Esophagus muscularis mucosa (tissue), 4 donors: ENCODE measurements at regions not wholly inside any gene's neighbourhood (a gene's known extent, or its start where the extent isn't known, plus 50 kb on each side); places are given as distances from the start of the nearest gene placed in this dataset.

Source experiments
- DNase-seq: peaks from one replicate; pipeline ENCODE4 v3.0.0-alpha.2; 2017; ENCODE audit errors: extremely low spot score
- H3K27ac ChIP-seq, 4 donors: fragments of 200-600 bp; sonication (generic); replicated peaks in 1 of 4; 1 replicate in 3 of 4; 2 replicates in 1 of 4; pipeline ENCODE4 v1.5.1; 2016 to 2019; ENCODE audit warnings: mild to moderate bottlenecking in 1 of 4
- H3K27me3 ChIP-seq, 4 donors: fragments of 200-600 bp; sonication (generic); one replicate each; pipeline versions ENCODE4 v1.5.1 to v1.6.0; 2016 to 2019
- H3K36me3 ChIP-seq, 4 donors: fragments of 200-600 bp; sonication (generic); one replicate each; pipeline ENCODE4 v1.5.1; 2016 to 2019
- H3K4me1 ChIP-seq, 4 donors: fragments of 200-600 bp; sonication (generic); one replicate each; pipeline ENCODE4 v1.5.1; 2016 to 2019
- H3K4me3 ChIP-seq, 4 donors: fragments of 200-600 bp; sonication (generic); 1 replicate in 2 of 4; 2 replicates in 2 of 4; pipeline ENCODE4 v1.5.1; 2016 to 2019; ENCODE audit warnings: mild to moderate bottlenecking in 4 of 4, moderate library complexity in 1 of 4
- H3K9me3 ChIP-seq, 4 donors: fragments of 200-600 bp; sonication (generic); 1 replicate in 3 of 4; 2 replicates in 1 of 4; pipeline ENCODE4 v1.5.1; 2016 to 2019
- EP300 ChIP-seq: sonication (generic); formaldehyde crosslinking; IDR thresholded peaks from one replicate; pipeline ENCODE4 v1.6.1; 2017; ENCODE audit warnings: antibody characterized with exemption
- POLR2A ChIP-seq: fragments of 450-650 bp; IDR thresholded peaks from one replicate; pipeline ENCODE4 v1.6.1; 2017; ENCODE audit warnings: antibody characterized with exemption, moderate library complexity, mild to moderate bottlenecking, low read depth
- POLR2AphosphoS5 ChIP-seq, 2 donors: sonication (generic); formaldehyde crosslinking; IDR thresholded peaks; one replicate each; pipeline ENCODE4 v1.6.1; 2017; ENCODE audit warnings: antibody characterized with exemption in 2 of 2
- WGBS: methylation state at CpG from one replicate; pipeline ENCODE4 v1.1.5; 2018; 5-methylcytosine and 5-hydroxymethylcytosine counted together
- intact Hi-C: fragments of 100-400 bp; cut with DNase I; formaldehyde crosslinking; loops from one replicate; pipeline ENCODE4 v1.15.1; 2023
- TF ChIP-seq, protein P1 (sequence below), 3 experiments: fragments of 200-600 bp in 2 of 3; fragments of 450-650 bp in 1 of 3; sonication (generic) in 2 of 3; IDR thresholded peaks; one replicate each; pipeline ENCODE4 v1.5.1; 2017 to 2019; ENCODE audit warnings: antibody characterized with exemption in 3 of 3, mild to moderate bottlenecking in 2 of 3, moderate library complexity in 1 of 3

- TF ChIP-seq EP300 (no peak), POLR2A (no peak), POLR2AphosphoS5 (IDR thresholded peaks at IDR 0.05) (no peak)
- TF ChIP-seq, protein P1, sequence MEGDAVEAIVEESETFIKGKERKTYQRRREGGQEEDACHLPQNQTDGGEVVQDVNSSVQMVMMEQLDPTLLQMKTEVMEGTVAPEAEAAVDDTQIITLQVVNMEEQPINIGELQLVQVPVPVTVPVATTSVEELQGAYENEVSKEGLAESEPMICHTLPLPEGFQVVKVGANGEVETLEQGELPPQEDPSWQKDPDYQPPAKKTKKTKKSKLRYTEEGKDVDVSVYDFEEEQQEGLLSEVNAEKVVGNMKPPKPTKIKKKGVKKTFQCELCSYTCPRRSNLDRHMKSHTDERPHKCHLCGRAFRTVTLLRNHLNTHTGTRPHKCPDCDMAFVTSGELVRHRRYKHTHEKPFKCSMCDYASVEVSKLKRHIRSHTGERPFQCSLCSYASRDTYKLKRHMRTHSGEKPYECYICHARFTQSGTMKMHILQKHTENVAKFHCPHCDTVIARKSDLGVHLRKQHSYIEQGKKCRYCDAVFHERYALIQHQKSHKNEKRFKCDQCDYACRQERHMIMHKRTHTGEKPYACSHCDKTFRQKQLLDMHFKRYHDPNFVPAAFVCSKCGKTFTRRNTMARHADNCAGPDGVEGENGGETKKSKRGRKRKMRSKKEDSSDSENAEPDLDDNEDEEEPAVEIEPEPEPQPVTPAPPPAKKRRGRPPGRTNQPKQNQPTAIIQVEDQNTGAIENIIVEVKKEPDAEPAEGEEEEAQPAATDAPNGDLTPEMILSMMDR (IDR thresholded peaks at IDR 0.05): no peak
- Histone ChIP-seq H3K27ac (no peak overlapping the region), H3K4me3 (no peak overlapping the region), H3K9me3 (no peaks in the 10 kb centered on the region), H3K36me3 (peaks cover 0 to 10% (median 0%) of the 10 kb centered on the region in 4 donors), H3K27me3 (no peaks in the 10 kb centered on the region), H3K4me1 (peaks cover 3 to 12% (median 6%) of the 10 kb centered on the region in 4 donors)
- WGBS: 90% methylated on average over 18 of the region's 27 CpGs
- intact Hi-C loops: no loop called here
- no peak for DNase-seq
Measured at GRCh38 chr14:38838049-38838978, 264.7 kb downstream of the SEC23A start.

DNA sequence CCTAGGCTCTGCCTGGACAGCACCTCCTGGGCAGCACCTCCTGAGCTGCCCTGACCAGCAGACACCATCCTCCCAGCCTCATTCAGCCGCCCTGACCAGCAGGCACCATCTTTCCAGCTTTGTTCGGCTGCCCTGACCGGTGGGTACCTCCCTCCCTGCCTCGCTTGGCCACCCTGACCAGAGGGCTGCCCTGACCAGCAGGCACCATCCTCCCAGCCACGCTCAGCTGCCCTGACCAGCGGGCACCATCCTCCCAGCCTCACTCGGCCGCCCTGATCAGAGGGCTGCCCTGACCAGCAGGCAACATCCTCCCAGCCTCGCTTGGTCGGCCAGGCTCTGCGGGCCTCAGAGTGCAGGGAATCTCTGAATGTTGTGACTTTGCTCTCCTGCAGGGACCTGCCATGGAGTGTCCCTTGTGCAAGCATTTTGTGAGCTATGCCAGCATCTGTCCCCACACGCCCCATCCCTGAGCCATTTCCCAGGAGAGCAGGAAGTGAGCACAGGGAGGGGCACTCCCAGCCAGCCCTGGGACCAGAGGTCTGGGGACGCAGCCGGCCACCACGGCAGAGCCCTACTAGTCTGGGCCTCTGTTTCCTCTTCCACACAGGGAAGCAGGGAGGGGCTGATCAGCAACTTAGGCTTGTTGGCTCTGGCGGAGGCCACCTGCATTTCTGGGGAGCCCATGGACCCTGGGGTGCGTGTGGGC is 265.5 kb downstream of the SEC23A start:
- WGBS: 94% methylated on average over 3 of the region's 17 CpGs
- Histone ChIP-seq H3K9me3 (no peaks in the 10 kb centered on the region), H3K36me3 (peaks cover 0 to 10% (median 0%) of the 10 kb centered on the region in 4 donors), H3K27ac (no peak overlapping the region), H3K4me3 (no peak overlapping the region), H3K4me1 (peaks cover 3 to 12% (median 6%) of the 10 kb centered on the region in 4 donors), H3K27me3 (no peaks in the 10 kb centered on the region)
- no peak for TF ChIP-seq EP300
- TF ChIP-seq, protein P1 (IDR thresholded peaks at IDR 0.05): no peak
- no peak for TF ChIP-seq POLR2A
- TF ChIP-seq POLR2AphosphoS5 (IDR thresholded peaks at IDR 0.05): no peak
- intact Hi-C loops: no loop called here
- no peak for DNase-seq

DNA sequence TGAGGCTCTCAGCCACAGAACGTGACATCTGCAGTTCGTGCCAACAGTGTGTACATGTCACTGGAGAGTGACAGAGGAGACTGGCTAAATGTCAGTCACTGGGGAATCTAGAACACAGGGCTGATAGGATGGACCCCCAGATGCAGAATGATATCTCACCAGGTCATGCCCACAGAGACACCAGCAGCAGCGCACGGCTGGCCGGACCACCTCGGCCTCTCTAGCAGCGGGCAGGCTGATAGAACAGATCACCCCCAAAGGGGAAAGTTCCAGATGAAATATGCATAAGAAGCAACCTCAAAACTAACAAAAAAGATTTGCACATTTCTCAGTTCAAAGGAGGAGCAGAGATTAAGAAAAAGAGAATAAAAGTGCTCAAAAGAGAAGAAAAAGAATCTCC is 266.5 kb downstream of the SEC23A start:
- TF ChIP-seq, protein P1 (IDR thresholded peaks at IDR 0.05): no peak
- TF ChIP-seq POLR2A (no peak), EP300 (no peak), POLR2AphosphoS5 (IDR thresholded peaks at IDR 0.05) (no peak)
- H3K27ac ChIP-seq: no peak overlapping the region
- H3K36me3 ChIP-seq: peaks cover 0 to 10% (median 0%) of the 10 kb centered on the region in 4 donors
- no peak overlapping the region for H3K4me3 ChIP-seq
- whole genome bisulfite sequencing: 92% methylated on average over 7 of the region's 7 CpGs
- H3K4me1 ChIP-seq: peaks cover 3 to 12% (median 6%) of the 10 kb centered on the region in 4 donors
- DNase-seq: no peak
- intact Hi-C loops: no loop called here
- no peaks in the 10 kb centered on the region for H3K9me3 ChIP-seq
- no peaks in the 10 kb centered on the region for H3K27me3 ChIP-seq

DNA sequence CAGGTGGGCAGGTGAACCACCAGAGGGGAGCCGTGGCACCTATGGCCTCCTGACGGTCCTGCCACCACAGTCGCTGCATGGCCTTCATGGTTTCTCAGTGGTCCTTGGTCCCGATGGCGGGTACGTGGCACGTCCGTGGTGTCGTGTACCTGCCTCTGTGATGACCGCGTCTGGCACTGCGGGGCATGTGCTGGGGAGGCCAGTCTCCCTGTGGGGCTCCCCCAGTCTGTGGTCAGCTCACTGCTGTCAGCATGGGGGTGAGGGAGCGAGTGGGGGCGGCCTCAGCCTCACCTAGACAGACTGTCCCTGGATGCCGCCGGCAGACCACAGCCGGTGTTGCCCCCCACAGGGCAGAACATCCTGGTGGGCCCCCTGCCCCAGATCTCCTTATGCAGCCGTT is 267.2 kb downstream of the SEC23A start:
- Histone ChIP-seq H3K27me3 (no peaks in the 10 kb centered on the region), H3K9me3 (no peaks in the 10 kb centered on the region), H3K36me3 (peaks cover 0 to 10% (median 0%) of the 10 kb centered on the region in 4 donors), H3K4me3 (no peak overlapping the region), H3K4me1 (peaks cover 3 to 12% (median 6%) of the 10 kb centered on the region in 4 donors), H3K27ac (no peak overlapping the region)
- intact Hi-C loops: no loop called here
- TF ChIP-seq, protein P1 (IDR thresholded peaks at IDR 0.05): no peak
- TF ChIP-seq EP300: no peak
- no peak for TF ChIP-seq POLR2A
- no peak for TF ChIP-seq POLR2AphosphoS5 (IDR thresholded peaks at IDR 0.05)
- 98% methylated on average over 7 of the region's 18 CpGs for WGBS
- no peak for DNase-seq
